Activated CD8-positive, alpha-beta memory T cell treated with anti-CD3 and anti-CD28 coated beads, Interleukin-2, amount 50 U/mL, for 48 hours (primary cell): ENCODE measurements at regions not wholly inside any gene's neighbourhood (a gene's known extent, or its start where the extent isn't known, plus 50 kb on each side); places are given as distances from the start of the nearest gene placed in this dataset.
"Not testable (repeated sequence)": the region's sequence is repeated elsewhere in the genome, so short reads cannot be mapped to it uniquely, and the experiment has no call there.

ENCODE experiments used
- DNase-seq: peaks from one replicate; pipeline ENCODE4 v3.0.0-alpha.2; 2020

DNA sequence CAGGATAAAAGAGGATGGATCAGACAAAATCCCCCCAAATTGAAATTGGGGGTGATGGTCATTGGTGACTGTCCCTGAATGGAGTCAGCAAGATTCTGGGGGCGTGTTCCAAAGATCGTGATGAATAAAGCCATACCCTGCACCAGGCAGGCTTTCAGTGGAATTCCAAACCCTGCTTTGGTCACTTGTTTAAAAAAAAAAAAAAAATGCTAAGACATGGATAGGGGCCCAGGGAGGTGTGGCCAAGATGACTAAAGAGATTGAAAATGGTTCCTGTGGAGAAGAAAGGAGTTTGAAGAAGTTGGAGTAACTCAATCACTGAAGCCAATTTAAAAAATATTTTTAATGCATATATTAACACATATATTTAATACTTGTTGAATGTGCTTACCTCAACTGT, 161.4 kb upstream of the KCNG1 start:
- no peak for DNase-seq

- no peak for DNase-seq
Observed at GRCh38 chr20:51183451-51183850, 160.5 kb upstream of the KCNG1 start.

DNA sequence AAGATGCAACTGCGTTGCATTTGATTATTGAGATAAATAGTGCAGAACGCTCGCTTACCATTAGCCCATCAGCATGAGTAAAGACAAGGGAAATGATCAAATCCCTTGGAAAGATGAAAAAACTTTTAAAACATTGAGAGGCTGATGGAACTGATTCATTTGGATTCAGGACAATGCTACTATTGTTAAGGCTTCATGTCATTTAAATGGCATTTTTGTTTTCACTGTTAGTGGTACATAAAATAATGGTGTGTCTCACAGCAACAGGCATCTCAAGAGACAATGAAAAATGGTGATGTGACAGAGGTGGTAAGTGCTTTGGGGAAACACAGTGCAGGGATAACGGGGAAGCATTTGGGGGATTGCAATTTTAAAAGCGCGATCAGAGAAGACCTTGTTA, 159.7 kb upstream of the KCNG1 start:
- no peak for DNase-seq

DNA sequence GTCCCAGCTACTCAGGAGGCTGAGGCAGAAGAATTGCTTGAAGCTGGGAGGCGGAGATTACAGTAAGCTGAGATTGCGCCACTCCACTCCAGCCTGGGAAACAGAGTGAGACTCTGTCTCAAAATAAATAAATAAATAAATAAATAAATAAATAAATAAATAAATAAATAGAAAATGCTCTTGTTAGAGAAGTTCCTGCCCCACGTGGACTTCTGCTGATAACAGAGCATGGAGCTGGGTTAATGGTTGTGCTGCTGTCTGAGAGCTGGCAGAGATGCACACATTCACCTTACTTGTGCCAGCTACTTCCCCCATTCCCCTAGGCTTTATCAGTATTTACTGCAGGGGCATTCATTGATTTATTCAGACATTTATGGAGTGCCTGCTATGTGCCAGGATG, 155.2 kb upstream of the KCNG1 start:
- no peak for DNase-seq

GRCh38 chr20:51176876-51177275, 154.0 kb upstream of the KCNG1 start:
- DNase-seq = no peak

- DNase-seq = no peak
Observed at GRCh38 chr20:51176446-51176845, 153.5 kb upstream of the KCNG1 start.

GRCh38 chr20:51175724-51176123, 152.8 kb upstream of the KCNG1 start:
- no peak for DNase-seq

- DNase-seq = no peak
Observed at GRCh38 chr20:51175156-51175555, 152.2 kb upstream of the KCNG1 start.

- DNase-seq = peak; percentile 3
Observed at GRCh38 chr20:51174536-51174935, 151.6 kb upstream of the KCNG1 start.

DNA sequence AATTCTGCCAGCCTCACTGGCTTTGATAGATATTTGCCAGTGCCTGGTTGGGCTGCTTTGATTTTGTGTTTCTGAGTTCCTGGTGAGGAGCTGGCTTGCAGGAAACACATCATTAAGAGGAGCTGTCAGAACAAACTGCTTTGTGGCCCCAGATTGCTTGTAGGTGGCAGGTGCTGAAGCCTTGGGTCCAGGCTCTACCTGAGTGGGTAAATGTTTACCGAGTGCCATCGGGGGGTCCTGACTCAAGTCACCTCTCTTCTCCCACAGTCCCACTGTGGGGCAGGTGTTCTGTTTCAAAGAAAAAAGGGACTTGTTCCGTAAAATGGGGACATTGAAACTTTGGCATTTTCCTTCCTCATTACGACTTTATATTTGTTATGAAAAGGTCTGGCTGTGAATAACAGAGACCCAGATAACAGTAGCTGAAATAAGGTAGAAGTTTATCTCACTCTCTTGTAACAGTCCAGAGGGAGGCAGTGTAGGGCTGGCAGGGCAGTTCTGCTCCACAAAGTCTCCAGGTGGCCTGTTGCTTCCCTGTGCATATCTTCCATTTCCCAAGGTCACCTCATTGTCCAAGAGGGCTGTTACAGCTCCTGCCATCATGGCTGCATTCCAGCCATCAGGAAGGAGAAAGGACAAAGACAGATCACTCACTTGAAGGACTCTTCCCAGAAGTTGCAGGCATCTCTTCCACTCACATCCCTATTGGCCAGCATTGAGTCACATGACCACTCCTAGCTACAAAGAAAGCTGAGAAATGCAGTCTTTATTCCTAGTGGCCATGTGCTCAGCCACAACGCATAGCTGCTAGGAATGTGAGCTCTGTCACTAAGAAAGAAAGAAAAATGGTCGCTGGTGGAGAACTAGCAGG, 149.9 kb upstream of the KCNG1 start:
- DNase-seq = peak; percentile 4

- no peak for DNase-seq
Observed at GRCh38 chr20:51171141-51171540, 148.2 kb upstream of the KCNG1 start.

DNA sequence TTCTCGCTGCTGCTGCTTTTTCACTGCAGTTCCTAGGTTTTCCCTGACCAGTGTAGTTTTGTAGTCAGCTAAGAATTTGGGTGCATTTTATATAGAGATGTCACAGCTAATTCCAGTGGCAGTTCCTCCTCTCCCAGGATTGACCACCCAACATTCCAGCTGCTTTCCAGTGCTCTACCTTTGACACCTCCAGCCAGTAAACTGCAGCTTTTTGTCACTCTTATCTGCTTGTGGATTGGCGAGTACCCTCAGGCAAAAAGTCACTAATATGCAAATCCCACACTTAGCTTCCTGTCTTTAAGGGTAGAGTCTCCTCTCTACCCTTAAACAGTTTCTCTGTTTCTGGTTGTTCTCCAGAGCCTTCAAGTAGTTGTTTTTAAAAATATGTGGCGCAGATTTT, 146.9 kb upstream of the KCNG1 start:
- DNase-seq = no peak

- DNase-seq = not testable (repeated sequence)
Observed at GRCh38 chr20:51167911-51168310, 145.0 kb upstream of the KCNG1 start.

GRCh38 chr20:51166489-51166888, 143.6 kb upstream of the KCNG1 start:
- DNase-seq = no peak

GRCh38 chr20:51165131-51165530, 142.2 kb upstream of the KCNG1 start:
- DNase-seq = no peak

DNA sequence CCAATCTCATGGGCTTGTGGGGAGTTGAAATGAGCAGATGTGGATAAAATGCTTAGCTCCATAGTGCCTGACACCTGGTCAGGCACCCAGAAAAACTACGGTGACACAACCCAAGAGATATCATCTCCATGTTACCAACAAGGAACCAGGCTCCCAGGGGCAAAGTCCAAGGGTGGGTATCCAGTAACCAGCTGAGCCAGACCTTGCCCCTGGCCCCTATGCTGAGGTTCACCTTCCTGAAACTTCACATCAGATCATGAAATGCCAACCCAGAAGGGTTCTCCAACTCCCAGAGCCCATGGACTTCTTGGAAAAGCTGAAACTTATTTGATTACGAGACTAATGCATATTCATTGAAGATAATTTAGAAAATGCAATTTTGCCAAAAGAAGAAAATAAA, 141.8 kb upstream of the KCNG1 start:
- DNase-seq = no peak

DNA sequence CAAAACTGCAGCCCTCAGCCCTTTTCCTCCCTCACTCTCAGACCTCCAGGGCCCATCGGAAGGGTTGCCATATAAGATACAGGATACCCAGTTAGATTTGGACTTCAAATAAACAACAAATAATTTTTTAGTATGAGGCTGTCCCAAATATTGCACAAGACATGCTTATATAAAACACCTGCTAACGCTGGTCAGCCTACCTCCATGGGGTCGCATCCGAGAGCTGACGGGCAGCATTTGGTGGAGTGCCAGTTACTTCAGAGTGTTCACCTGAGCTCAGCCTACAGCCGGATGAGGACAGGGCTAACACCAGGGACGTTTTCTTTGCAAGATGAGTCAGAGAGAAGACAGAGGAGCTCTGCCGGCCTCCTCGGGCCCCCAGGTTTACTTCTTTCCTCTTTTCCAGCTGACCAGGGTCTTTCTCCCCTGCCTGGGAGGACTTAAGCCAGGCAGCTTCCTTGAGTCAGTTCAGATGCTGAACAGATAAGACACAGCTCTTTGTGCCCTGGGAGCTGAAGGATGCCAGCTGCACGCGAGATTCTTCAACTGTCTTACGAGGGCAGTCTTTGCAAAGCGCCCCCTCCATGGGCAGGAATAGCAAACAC, 141.2 kb upstream of the KCNG1 start:
- no peak for DNase-seq

DNA sequence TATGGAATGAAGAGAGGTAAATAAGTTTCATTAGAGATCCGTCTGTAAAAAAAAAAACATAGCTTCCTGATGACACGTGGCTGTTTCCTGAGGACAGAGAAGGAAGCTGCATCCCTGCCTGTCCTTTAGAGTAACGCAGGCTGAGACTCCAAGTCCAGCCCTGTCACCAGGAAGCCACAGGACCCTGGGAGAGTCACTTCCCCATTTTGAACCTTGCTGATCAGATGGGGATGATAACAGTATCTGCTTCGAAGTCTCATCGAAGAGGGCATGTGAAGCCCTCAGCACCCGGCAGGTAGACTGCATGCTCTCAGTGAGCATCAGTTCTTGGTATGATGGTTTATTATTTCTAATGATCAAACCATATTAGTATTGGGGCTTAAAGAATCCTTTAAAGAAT, 139.1 kb upstream of the KCNG1 start:
- no peak for DNase-seq

- DNase-seq = no peak
Observed at GRCh38 chr20:51160821-51161220, 137.9 kb upstream of the KCNG1 start.

- DNase-seq = no peak
Observed at GRCh38 chr20:51159981-51160380, 137.1 kb upstream of the KCNG1 start.

DNA sequence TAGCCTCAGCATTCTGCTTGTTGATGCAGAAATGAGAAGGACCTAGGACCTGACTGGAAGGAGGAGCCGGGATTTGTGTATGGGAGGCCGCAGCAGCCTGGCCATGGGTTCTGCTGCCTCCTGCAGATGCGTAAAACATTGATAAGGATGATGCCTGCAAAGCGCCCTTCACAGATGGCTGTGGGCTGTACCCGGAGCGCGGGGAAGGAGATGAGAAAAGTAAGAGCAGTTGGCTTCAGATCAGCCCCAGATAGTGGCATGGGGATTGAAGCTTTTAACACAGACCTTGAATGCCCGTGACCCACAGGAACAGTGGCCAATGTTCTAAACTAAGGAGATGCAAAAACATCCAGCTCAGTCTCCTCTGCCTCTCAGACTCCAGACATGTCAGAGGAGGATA, 136.4 kb upstream of the KCNG1 start:
- no peak for DNase-seq

DNA sequence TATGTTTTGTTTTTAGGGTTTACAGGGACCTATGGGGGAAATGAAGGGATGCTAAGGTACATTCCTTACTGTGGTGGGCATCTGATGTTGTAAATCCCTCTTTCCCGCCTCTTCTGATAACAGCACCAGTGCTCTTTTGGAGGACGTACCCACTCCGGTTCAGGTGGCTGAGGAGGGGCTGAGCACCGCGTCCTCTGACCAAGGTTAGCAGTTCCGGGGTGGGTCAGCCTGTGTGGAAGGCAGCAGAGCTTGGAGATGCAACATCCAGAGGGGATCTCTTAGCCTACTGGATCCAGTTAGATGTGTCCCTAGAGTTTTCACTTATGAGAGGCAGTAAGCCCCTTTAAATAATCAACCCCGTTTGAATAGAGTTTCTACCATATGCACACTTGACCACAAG, 135.3 kb upstream of the KCNG1 start:
- no peak for DNase-seq

DNA sequence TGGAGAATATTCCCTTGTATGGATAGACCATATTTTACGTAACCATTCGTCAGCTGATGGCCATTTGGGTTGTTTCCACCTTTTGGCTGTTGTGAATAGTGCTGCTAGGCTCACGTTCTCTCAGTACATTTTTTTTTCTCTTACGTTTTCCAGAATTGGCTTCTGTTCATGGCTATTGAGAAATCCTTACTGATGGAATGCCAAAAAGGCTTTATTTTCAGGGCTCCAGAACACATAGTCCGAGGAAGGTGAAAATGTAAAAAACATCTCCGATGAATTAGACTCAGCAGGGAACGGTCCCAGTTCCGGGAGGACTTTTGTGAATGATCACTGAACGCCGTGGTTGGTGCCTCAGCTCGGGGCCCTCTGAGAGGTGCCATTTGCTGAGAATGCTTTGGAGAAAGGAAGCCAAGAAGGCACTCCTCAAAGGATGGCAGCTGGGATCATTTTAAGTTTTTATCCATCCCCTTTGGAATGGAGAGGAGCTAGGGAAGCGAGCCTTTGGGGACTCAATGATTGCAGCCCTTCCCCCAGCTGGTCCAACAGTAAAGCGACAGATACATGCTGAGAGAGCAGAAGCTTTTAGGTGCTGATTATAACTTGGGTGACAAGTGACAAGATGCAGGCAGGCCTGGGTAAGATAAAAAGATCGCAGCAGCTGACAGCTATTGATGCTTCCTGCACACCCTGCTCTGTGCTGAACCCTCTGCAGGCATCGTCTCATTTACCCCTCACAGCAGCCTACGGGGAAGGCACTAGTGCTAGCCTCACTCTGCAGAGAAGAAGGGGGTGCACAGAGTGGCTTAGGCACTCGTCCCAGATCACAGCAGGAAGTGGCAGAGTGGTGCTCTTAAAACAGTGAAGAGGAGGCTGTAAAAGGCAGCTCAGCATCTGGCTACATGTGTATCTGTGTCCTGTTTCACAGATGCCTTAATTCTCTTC, 133.4 kb upstream of the KCNG1 start:
- no peak for DNase-seq
